Posterior vena cava (tissue), 2 donors: ENCODE measurements at regions not wholly inside any gene's neighbourhood (a gene's known extent, or its start where the extent isn't known, plus 50 kb on each side); places are given as distances from the start of the nearest gene placed in this dataset.

ENCODE experiments used
- DNase-seq: peaks from one replicate; pipeline ENCODE4 v3.0.0-alpha.2; 2020; ENCODE audit warnings: low spot score
- intact Hi-C, 2 donors: fragments of 100-400 bp; cut with DNase I; formaldehyde crosslinking; loops; one replicate each; pipeline versions ENCODE4 v1.14.1 to v1.14.2; 2022 to 2023
- donor health status: DM: yes; HTN: yes; CAD: no.
- donor health status: DM: yes; HTN: yes; CAD: no.

- intact Hi-C loops = no loop called here
- no peak for DNase-seq
Measured at GRCh38 chr13:75231235-75231634, 250.7 kb downstream of the TBC1D4 start.

- intact Hi-C loops = no loop called here
- no peak for DNase-seq
Measured at GRCh38 chr13:75226733-75227435, 255.1 kb downstream of the TBC1D4 start.

GRCh38 chr13:75226092-75226491 lies 255.9 kb downstream of the TBC1D4 start:
- intact Hi-C loops = no loop called here
- no peak for DNase-seq

- no peak for DNase-seq
- intact Hi-C loops = no loop called here
Measured at GRCh38 chr13:75225288-75226032, 256.5 kb downstream of the TBC1D4 start.

GRCh38 chr13:75224053-75224742 lies 257.8 kb downstream of the TBC1D4 start:
- intact Hi-C loops = no loop called here
- no peak for DNase-seq

GRCh38 chr13:75222031-75222430 lies 259.9 kb downstream of the TBC1D4 start:
- intact Hi-C loops = no loop called here
- DNase-seq = no peak

GRCh38 chr13:75220861-75221260 lies 261.1 kb downstream of the TBC1D4 start:
- DNase-seq = no peak
- intact Hi-C loops = no loop called here

GRCh38 chr13:75220238-75220542 lies 261.8 kb downstream of the TBC1D4 start:
- DNase-seq = no peak
- intact Hi-C loops = no loop called here

- intact Hi-C loops = no loop called here
- DNase-seq = peak; percentile 95
Measured at GRCh38 chr13:75219479-75220237, 262.3 kb downstream of the TBC1D4 start.

GRCh38 chr13:75217949-75218348 lies 264.0 kb downstream of the TBC1D4 start:
- intact Hi-C loops = no loop called here
- no peak for DNase-seq

- DNase-seq = no peak
- intact Hi-C loops = no loop called here
Measured at GRCh38 chr13:75216038-75216437, 265.9 kb downstream of the TBC1D4 start.

- intact Hi-C loops = no loop called here
Measured at GRCh38 chr13:75214846-75215245, 267.1 kb downstream of the TBC1D4 start.

GRCh38 chr13:75202981-75203380 lies 279.0 kb downstream of the TBC1D4 start:
- intact Hi-C loops = no loop called here
- no peak for DNase-seq

More at GRCh38 chr13:75214846-75215245, 267.1 kb downstream of the TBC1D4 start:
- DNase-seq = no peak

- DNase-seq = no peak
- intact Hi-C loops = no loop called here
Measured at GRCh38 chr13:75197803-75198202, 284.2 kb downstream of the TBC1D4 start.

- intact Hi-C loops = no loop called here
- no peak for DNase-seq
Measured at GRCh38 chr13:75196147-75196837, 285.7 kb downstream of the TBC1D4 start.

GRCh38 chr13:75195495-75196146 lies 286.3 kb downstream of the TBC1D4 start:
- intact Hi-C loops = no loop called here
- no peak for DNase-seq

GRCh38 chr13:75194717-75195462 lies 287.1 kb downstream of the TBC1D4 start:
- no peak for DNase-seq
- intact Hi-C loops = no loop called here

- intact Hi-C loops = no loop called here
- no peak for DNase-seq
Measured at GRCh38 chr13:75186379-75186778, 295.6 kb downstream of the TBC1D4 start.
